Kidney epithelial cell (primary cell): ENCODE measurements at regions not wholly inside any gene's neighbourhood (a gene's known extent, or its start where the extent isn't known, plus 50 kb on each side); places are given as distances from the start of the nearest gene placed in this dataset.

Source experiments
- DNase-seq: peaks from one replicate; pipeline ENCODE4 v3.0.0-alpha.2; 2010; ENCODE audit warnings: low read depth
- H3K27me3 ChIP-seq: 2 replicates; pipeline ENCODE4 v1.6.0; 2011; ENCODE audit warnings: low read length; ENCODE audit not compliant: control insufficient read depth, insufficient read depth
- H3K36me3 ChIP-seq: 2 replicates; pipeline ENCODE4 v1.5.1; 2011; ENCODE audit warnings: low read length; ENCODE audit not compliant: control insufficient read depth, insufficient read depth
- H3K4me3 ChIP-seq: 2 replicates; pipeline ENCODE4 v1.5.1; 2011; ENCODE audit warnings: low read depth, mild to moderate bottlenecking, control low read depth, low read length
- CTCF ChIP-seq: IDR thresholded peaks from 2 replicates; pipeline ENCODE4 v1.5.1; 2011; ENCODE audit warnings: mild to moderate bottlenecking, moderate library complexity, low read length, control low read depth, inconsistent platforms; ENCODE audit not compliant: insufficient read depth, poor library complexity, severe bottlenecking

DNA sequence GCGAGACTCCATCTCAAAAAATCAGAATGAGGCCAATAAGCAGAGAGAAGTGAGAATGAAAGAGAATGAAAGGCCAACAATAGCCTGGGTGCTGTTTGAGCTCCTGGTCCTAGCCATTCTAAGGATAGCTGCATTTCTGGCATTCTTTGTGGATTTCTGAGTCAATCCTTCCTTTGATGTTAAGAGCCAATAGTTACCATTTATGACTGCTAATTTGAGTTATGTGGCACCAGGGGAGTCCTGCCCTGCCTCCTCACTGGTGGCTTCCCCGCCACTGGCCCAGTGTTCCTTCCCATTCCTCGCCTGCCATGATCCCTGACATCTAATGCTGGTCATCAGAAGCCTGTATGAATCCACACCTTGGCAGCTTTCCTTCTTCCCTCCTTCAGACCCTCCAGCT lies 991.2 kb downstream of the UQCRFS1 start:
- DNase-seq = no peak
- TF ChIP-seq CTCF = no peak
- no peak overlapping the region for H3K4me3 ChIP-seq
- H3K36me3 ChIP-seq = no peaks in the 10 kb centered on the region
- H3K27me3 ChIP-seq = no peaks in the 10 kb centered on the region

DNA sequence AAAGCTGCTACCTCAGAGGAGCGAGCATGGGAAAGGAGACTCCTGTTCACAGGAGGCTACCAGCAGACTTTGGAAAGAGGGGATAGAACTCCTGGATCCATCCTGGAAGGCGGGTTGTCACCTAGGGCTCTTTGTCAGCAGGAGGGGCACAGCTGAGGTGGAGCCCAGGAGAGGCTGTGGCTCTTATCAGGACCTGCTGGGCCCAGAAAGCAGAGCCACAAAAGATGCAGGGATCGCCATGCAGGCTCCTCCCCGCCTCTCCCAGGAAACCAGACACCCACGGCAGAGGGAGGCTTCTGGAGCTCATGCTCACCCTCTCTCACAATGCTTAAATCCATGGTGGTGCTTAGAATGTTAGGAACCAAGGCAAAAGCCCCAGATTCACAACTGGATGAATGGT lies 994.2 kb downstream of the UQCRFS1 start:
- TF ChIP-seq CTCF = no peak
- H3K4me3 ChIP-seq = no peak overlapping the region
- DNase-seq = no peak
- no peaks in the 10 kb centered on the region for H3K36me3 ChIP-seq
- H3K27me3 ChIP-seq = no peaks in the 10 kb centered on the region

DNA sequence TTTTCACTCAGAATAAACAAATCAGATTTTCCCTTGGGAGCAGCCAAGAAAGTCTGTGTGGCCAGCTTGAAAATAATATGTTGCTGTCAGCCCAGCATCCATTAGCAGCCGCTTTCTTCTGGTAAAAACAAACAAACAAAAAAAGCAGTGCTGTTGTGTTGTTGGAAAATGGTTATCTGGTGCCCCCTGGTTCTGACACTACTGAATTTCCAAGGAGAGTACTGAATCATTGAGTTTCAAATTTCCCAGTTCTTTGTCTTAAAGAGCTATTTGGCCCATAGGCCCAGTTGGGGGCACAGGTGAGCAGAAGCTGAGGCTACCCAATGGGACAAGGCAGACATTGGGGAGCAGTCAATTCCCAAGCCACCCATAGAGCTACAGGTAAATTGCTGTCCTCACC lies 995.9 kb downstream of the UQCRFS1 start:
- Histone ChIP-seq H3K36me3 (no peaks in the 10 kb centered on the region), H3K4me3 (no peak overlapping the region)
- no peak for DNase-seq

DNA sequence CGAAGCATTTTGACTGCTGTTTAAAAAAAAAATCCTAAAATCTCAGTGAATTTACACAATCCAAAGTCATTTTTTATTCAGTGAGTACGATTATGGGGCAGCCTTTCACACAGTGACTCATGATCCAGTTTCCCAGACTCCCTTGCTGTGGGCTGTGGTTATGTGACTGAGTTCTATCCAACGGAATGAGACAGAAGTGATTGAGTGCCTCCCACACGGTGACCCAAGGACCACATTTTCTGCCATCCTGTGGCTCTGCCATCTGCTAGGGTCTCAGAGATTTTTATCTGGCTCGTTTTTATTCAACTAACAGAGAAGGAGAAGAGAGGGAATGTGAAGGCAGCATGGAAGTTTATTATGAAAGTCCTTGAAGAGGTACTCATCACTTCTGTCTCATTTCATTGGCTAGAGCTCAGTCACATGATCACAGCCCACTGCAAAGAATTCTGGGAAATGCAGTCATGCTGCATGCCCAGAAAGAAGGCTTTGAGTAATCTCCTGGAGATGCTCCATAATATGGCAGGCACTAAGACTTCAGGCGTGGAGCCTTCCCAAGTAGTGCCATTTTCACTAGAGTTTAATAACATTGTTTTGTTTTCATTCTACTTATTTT lies 999.4 kb downstream of the UQCRFS1 start:
- DNase-seq = no peak
- TF ChIP-seq CTCF = no peak
- H3K36me3 ChIP-seq = no peaks in the 10 kb centered on the region
- H3K4me3 ChIP-seq = no peak overlapping the region
- no peaks in the 10 kb centered on the region for H3K27me3 ChIP-seq

More for the DNA sequence above, 995.9 kb downstream of the UQCRFS1 start:
- no peaks in the 10 kb centered on the region for H3K27me3 ChIP-seq
- TF ChIP-seq CTCF = no peak

DNA sequence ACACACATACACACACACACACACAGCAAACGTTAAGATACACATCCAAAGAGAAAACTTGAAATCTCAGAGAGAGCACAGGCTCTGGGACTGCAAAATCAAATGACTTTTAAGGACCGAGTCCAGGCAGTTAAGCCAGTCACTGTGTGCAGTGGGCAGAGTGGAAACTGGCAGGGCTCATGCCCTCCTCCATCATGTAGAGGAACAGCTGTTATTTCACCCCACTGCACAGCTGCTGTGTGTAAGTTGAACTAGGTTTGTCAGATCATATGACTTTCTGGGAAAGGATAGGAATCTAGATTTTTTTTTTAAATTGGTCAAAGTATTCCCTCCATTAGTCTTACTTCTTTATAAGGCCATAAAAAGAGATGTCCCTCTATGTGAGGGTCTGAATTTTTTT lies 1002.1 kb downstream of the UQCRFS1 start:
- TF ChIP-seq CTCF = no peak
- Histone ChIP-seq H3K27me3 (no peaks in the 10 kb centered on the region), H3K36me3 (no peaks in the 10 kb centered on the region), H3K4me3 (no peak overlapping the region)
- DNase-seq = no peak

- H3K4me3 ChIP-seq = no peak overlapping the region
- no peak for DNase-seq
- TF ChIP-seq CTCF = no peak
Observed at GRCh38 chr19:28208745-28209144, 1004.2 kb downstream of the UQCRFS1 start.

More at GRCh38 chr19:28208745-28209144, 1004.2 kb downstream of the UQCRFS1 start:
- Histone ChIP-seq H3K36me3 (no peaks in the 10 kb centered on the region), H3K27me3 (no peaks in the 10 kb centered on the region)
